ENCODE measurements at regions not wholly inside any gene's neighbourhood (a gene's known extent, or its start where the extent isn't known, plus 50 kb on each side); places are given as distances from the start of the nearest gene placed in this dataset.

DNA sequence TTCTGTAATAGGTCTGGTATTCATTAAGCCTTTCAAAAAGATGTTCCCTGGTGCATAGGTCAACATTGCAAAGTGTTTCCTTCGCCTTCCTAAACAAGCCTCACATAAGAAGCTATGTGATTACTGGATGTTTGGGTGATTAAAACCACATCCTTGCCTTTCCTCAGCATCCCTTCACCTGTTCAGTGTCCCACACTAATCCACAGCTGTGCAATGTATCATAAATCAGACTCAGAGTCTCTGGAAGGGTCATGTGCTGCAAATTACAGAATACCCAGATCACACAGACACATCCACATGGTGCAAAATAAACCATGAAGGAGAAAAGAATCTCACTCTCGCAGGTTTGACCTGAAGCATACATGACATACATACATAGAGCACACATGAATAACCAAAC lies 164.7 kb upstream of the NSMCE3 start:
- Histone ChIP-seq H4K5ac (ENCODE audit: insufficient read length, low read depth, low read length) (no peak overlapping the region), H2BK120ac (replicated peaks; ENCODE audit: low read depth, low read length) (no peak overlapping the region), H3K4ac (replicated peaks; ENCODE audit: insufficient read length, low read depth, low read length) (no peak overlapping the region), H2AK5ac (ENCODE audit: low read depth, low read length) (no peak overlapping the region), H3K27ac (ENCODE audit: low read depth, low read length) (no peak overlapping the region), H2BK12ac (ENCODE audit: low read depth, low read length) (no peak overlapping the region), H3K79me2 (ENCODE audit: control insufficient read depth in 1 of 2, insufficient read depth in 2 of 2, low read length in 2 of 2) (no peaks in the 10 kb centered on the region), H3K79me1 (ENCODE audit: low read depth, low read length) (peaks cover 4% of the 10 kb centered on the region), H4K8ac (ENCODE audit: extremely low read depth, insufficient read depth, low read length) (no peak overlapping the region), H2BK5ac (ENCODE audit: low read depth, low read length) (no peak overlapping the region), H2BK15ac (ENCODE audit: low read length) (no peak overlapping the region), H3K27me3 (replicated peaks in 1 of 4; ENCODE audit: control insufficient read depth in 3 of 4, extremely low read depth in 1 of 4, insufficient read depth in 3 of 4, low read length in 3 of 4) (no peaks in the 10 kb centered on the region), H2AFZ (ENCODE audit: low read length) (no peak overlapping the region), H4K91ac (replicated peaks; ENCODE audit: insufficient read length, low read length) (no peak overlapping the region), H2BK20ac (ENCODE audit: low read length) (no peak overlapping the region), H3K9ac (replicated peaks in 1 of 4; ENCODE audit: extremely low read depth in 1 of 4, low read depth in 3 of 4, low read length in 3 of 4) (no peak overlapping the region), H3K36me3 (ENCODE audit: control insufficient read depth in 2 of 4, insufficient read depth in 4 of 4, low read length in 3 of 4) (no peaks in the 10 kb centered on the region), H3K4me3 (ENCODE audit: extremely low read depth in 1 of 4, insufficient read depth in 2 of 4, low read depth in 3 of 4, low read length in 4 of 4) (no peak overlapping the region), H3K23me2 (ENCODE audit: low read depth, low read length) (no peaks in the 10 kb centered on the region), H3K4me2 (ENCODE audit: insufficient read depth in 1 of 2, low read depth in 2 of 2, low read length in 2 of 2) (no peak overlapping the region), H4K20me1 (replicated peaks in 1 of 2; ENCODE audit: control insufficient read depth in 1 of 2, insufficient read depth in 2 of 2, low read length in 2 of 2) (no peaks in the 10 kb centered on the region), H3K9me3 (ENCODE audit: insufficient read depth in 2 of 2, low read depth in 1 of 2, low read length in 1 of 2) (no peaks in the 10 kb centered on the region), H3K14ac (ENCODE audit: insufficient read length) (no peak overlapping the region), H3K18ac (ENCODE audit: extremely low read depth, low read length) (no peak overlapping the region), H3K4me1 (replicated peaks in 1 of 4; ENCODE audit: control insufficient read depth in 3 of 4, insufficient read depth in 4 of 4, low read length in 3 of 4) (peaks cover 0 to 7% (median 3%) of the 10 kb centered on the region in 4 experiments; a peak in 4 of 7 replicates), H3K23ac (ENCODE audit: insufficient read length) (no peak overlapping the region), H3K56ac (replicated peaks; ENCODE audit: insufficient read length, low read depth, low read length) (no peak overlapping the region)
- FAIRE-seq (no peak), DNase-seq (ENCODE audit: low read depth in 1 of 2, low spot score in 2 of 2) (no peak)
- 81% methylated on average over 2 of the region's 2 CpGs; no CpG with 5 or more reads in 1 of the 2 experiments for WGBS, 2 experiments (ENCODE audit: extremely low coverage in 1 of 2, insufficient coverage in 1 of 2, insufficient read length in 1 of 2, insufficient replicate concordance in 2 of 2, low coverage in 1 of 2, low lambda C conversion rate in 2 of 2, missing lambda C conversion rate in 1 of 2)
- ChIA-PET POLR2A (ENCODE audit: partially characterized antibody) (interaction anchor here (0.6 to 1.7 kb wide), 4 partner anchors 9 to 43 kb away, joined by 3 to 6 read pairs (median 3); no protein-coding TSS in a partner anchor), CTCF (ENCODE audit: partially characterized antibody) (interaction anchor here (1.5 to 3.0 kb wide), 2 partner anchors 14 to 17 kb away, joined by 4 to 11 read pairs; no protein-coding TSS in a partner anchor)
- TF ChIP-seq CTCF (IDR thresholded peaks at IDR 0.05; ENCODE audit: control extremely low read depth in 1 of 3, insufficient read depth in 1 of 3, low read depth in 1 of 3, low read length in 3 of 3) (no peak), PHF8 (conservative IDR thresholded peaks at IDR 0.05; ENCODE audit: low read depth, low read length) (no peak), CBX5 (IDR thresholded peaks at IDR 0.05; ENCODE audit: low read depth, low read length) (no peak), POU5F1 (IDR thresholded peaks at IDR 0.05; ENCODE audit: low read depth, low read length) (no peak), ATF3 (IDR thresholded peaks at IDR 0.05; ENCODE audit: insufficient read depth, low read depth, low read length) (no peak)

Data from H1 (cell line).